GM19397 (cell line): ENCODE measurements at regions not wholly inside any gene's neighbourhood (a gene's known extent, or its start where the extent isn't known, plus 50 kb on each side); places are given as distances from the start of the nearest gene placed in this dataset.

Experiments used
- ATAC-seq: cut with Tn5 transposase; IDR thresholded peaks from one replicate; pipeline ENCODE4 v1.9.1; 2021; ENCODE audit warnings: mild to moderate bottlenecking, moderate library complexity; ENCODE audit not compliant: unreplicated experiment

- no peak for ATAC-seq
Measured at GRCh38 chr10:111873621-111874135, 309.9 kb downstream of the GPAM start.

GRCh38 chr10:111874576-111874975 is 309.0 kb downstream of the GPAM start:
- no peak for ATAC-seq

GRCh38 chr10:111875725-111876124 is 307.8 kb downstream of the GPAM start:
- no peak for ATAC-seq

GRCh38 chr10:111877258-111877657 is 306.3 kb downstream of the GPAM start:
- no peak for ATAC-seq

- ATAC-seq, result no peak
Measured at GRCh38 chr10:111879969-111880368, 303.6 kb downstream of the GPAM start.

- ATAC-seq, result no peak
Measured at GRCh38 chr10:111885046-111885445, 298.5 kb downstream of the GPAM start.

GRCh38 chr10:111885919-111886318 is 297.6 kb downstream of the GPAM start:
- no peak for ATAC-seq

- no peak for ATAC-seq
Measured at GRCh38 chr10:111887266-111887665, 296.3 kb downstream of the GPAM start.

GRCh38 chr10:111890046-111890445 is 293.5 kb downstream of the GPAM start:
- no peak for ATAC-seq

GRCh38 chr10:111916011-111916410 is 267.6 kb downstream of the GPAM start:
- no peak for ATAC-seq

GRCh38 chr10:111921821-111922220 is 261.7 kb downstream of the GPAM start:
- ATAC-seq, result no peak

GRCh38 chr10:111923032-111923431 is 260.5 kb downstream of the GPAM start:
- no peak for ATAC-seq

GRCh38 chr10:111926286-111926685 is 257.3 kb downstream of the GPAM start:
- ATAC-seq, result no peak

- ATAC-seq, result no peak
Measured at GRCh38 chr10:111933937-111934336, 249.6 kb downstream of the GPAM start.

GRCh38 chr10:111934931-111935330 is 248.6 kb downstream of the GPAM start:
- ATAC-seq, result no peak

GRCh38 chr10:111936143-111936542 is 247.4 kb downstream of the GPAM start:
- no peak for ATAC-seq

GRCh38 chr10:111944331-111944730 is 239.2 kb downstream of the GPAM start:
- ATAC-seq, result no peak

- ATAC-seq, result no peak
Measured at GRCh38 chr10:111953949-111954348, 229.6 kb downstream of the GPAM start.

GRCh38 chr10:111954386-111954785 is 229.2 kb downstream of the GPAM start:
- ATAC-seq, result no peak

- no peak for ATAC-seq
Measured at GRCh38 chr10:111956841-111957240, 226.7 kb downstream of the GPAM start.

GRCh38 chr10:111962951-111963350 is 220.6 kb downstream of the GPAM start:
- no peak for ATAC-seq

- no peak for ATAC-seq
Measured at GRCh38 chr10:111967116-111967515, 216.4 kb downstream of the GPAM start.

GRCh38 chr10:111967547-111967946 is 216.0 kb downstream of the GPAM start:
- no peak for ATAC-seq

- no peak for ATAC-seq
Measured at GRCh38 chr10:111968647-111969046, 214.9 kb downstream of the GPAM start.
